ENCODE measurements at regions not wholly inside any gene's neighbourhood (a gene's known extent, or its start where the extent isn't known, plus 50 kb on each side); places are given as distances from the start of the nearest gene placed in this dataset.

DNA sequence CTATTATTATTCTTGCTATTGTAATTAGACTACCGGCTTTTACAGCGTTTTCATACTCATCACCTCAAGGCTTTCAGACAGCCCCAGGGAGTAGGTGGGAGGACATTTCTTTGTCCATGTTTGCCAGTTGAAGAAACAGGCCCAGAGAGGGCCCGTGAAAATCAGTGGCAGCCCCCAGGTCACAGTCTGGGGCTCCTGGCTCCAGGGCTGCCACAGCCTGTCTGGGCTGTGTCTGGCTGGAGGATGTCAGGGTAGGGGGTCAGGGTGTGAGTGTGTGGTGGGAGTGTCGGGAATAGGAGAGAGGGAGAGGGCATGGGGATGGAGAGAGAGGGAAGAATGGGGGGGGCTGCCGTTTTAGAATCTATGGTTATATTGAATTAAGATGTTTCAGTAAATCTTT is 118.2 kb upstream of the TLE3 start:
- no peak overlapping the region for H3K18ac ChIP-seq (ENCODE audit: extremely low read depth, low read length)
- no peak overlapping the region for H3K4ac ChIP-seq (replicated peaks; ENCODE audit: insufficient read length, low read depth, low read length)
- no peaks in the 10 kb centered on the region for H3K9me3 ChIP-seq (ENCODE audit: insufficient read depth in 2 of 2, low read depth in 1 of 2, low read length in 1 of 2)
- H3K9ac ChIP-seq (replicated peaks in 1 of 4; ENCODE audit: extremely low read depth in 1 of 4, low read depth in 3 of 4, low read length in 3 of 4), result no peak overlapping the region
- no peak overlapping the region for H2AK5ac ChIP-seq (ENCODE audit: low read depth, low read length)
- WGBS, 2 experiments (ENCODE audit: extremely low coverage in 1 of 2, insufficient coverage in 1 of 2, insufficient read length in 1 of 2, insufficient replicate concordance in 2 of 2, low coverage in 1 of 2, low lambda C conversion rate in 2 of 2, missing lambda C conversion rate in 1 of 2), result 87% methylated on average over 5 of the region's 5 CpGs; no CpG with 5 or more reads in 1 of the 2 experiments
- CTCF ChIA-PET (ENCODE audit: partially characterized antibody), result interaction anchor here (1.6 kb wide), 1 partner anchor 12 kb away, joined by 3 read pairs; no protein-coding TSS in a partner anchor
- H3K27me3 ChIP-seq (replicated peaks in 1 of 4; ENCODE audit: control insufficient read depth in 3 of 4, extremely low read depth in 1 of 4, insufficient read depth in 3 of 4, low read length in 3 of 4), result no peaks in the 10 kb centered on the region
- H2AFZ ChIP-seq (ENCODE audit: low read length), result no peak overlapping the region
- no peak overlapping the region for H2BK20ac ChIP-seq (ENCODE audit: low read length)
- H3K4me1 ChIP-seq (replicated peaks in 1 of 4; ENCODE audit: control insufficient read depth in 3 of 4, insufficient read depth in 4 of 4, low read length in 3 of 4), result peaks cover 0 to 7% (median 1%) of the 10 kb centered on the region in 4 experiments; a peak in 4 of 7 replicates
- no peak overlapping the region for H3K27ac ChIP-seq (ENCODE audit: low read depth, low read length)
- H2BK5ac ChIP-seq (ENCODE audit: low read depth, low read length), result no peak overlapping the region
- no peak overlapping the region for H2BK120ac ChIP-seq (replicated peaks; ENCODE audit: low read depth, low read length)
- H4K8ac ChIP-seq (ENCODE audit: extremely low read depth, insufficient read depth, low read length), result no peak overlapping the region
- H4K91ac ChIP-seq (replicated peaks; ENCODE audit: insufficient read length, low read length), result no peak overlapping the region
- no peaks in the 10 kb centered on the region for H3K23me2 ChIP-seq (ENCODE audit: low read depth, low read length)
- no peak overlapping the region for H4K5ac ChIP-seq (ENCODE audit: insufficient read length, low read depth, low read length)
- no peak for DNase-seq (ENCODE audit: low read depth in 1 of 2, low spot score in 2 of 2)
- H3K36me3 ChIP-seq (ENCODE audit: control insufficient read depth in 2 of 4, insufficient read depth in 4 of 4, low read length in 3 of 4), result no peaks in the 10 kb centered on the region
- H2BK15ac ChIP-seq (ENCODE audit: low read length), result no peak overlapping the region
- no peak overlapping the region for H3K23ac ChIP-seq (ENCODE audit: insufficient read length)
- POLR2A ChIA-PET (ENCODE audit: partially characterized antibody), result no interaction called here
- H4K20me1 ChIP-seq (replicated peaks in 1 of 2; ENCODE audit: control insufficient read depth in 1 of 2, insufficient read depth in 2 of 2, low read length in 2 of 2), result no peaks in the 10 kb centered on the region
- H3K4me2 ChIP-seq (ENCODE audit: insufficient read depth in 1 of 2, low read depth in 2 of 2, low read length in 2 of 2), result no peak overlapping the region
- FAIRE-seq, result no peak
- no peak overlapping the region for H3K56ac ChIP-seq (replicated peaks; ENCODE audit: insufficient read length, low read depth, low read length)
- H3K79me1 ChIP-seq (ENCODE audit: low read depth, low read length), result no peaks in the 10 kb centered on the region
- H3K14ac ChIP-seq (ENCODE audit: insufficient read length), result no peak overlapping the region
- H2BK12ac ChIP-seq (ENCODE audit: low read depth, low read length), result no peak overlapping the region
- H3K79me2 ChIP-seq (ENCODE audit: control insufficient read depth in 1 of 2, insufficient read depth in 2 of 2, low read length in 2 of 2), result no peaks in the 10 kb centered on the region
- H3K4me3 ChIP-seq (ENCODE audit: extremely low read depth in 1 of 4, insufficient read depth in 2 of 4, low read depth in 3 of 4, low read length in 4 of 4), result no peak overlapping the region
- no peak for TF ChIP-seq EP300 (IDR thresholded peaks at IDR 0.05; ENCODE audit: borderline replicate concordance in 1 of 2, low read depth in 2 of 2, low read length in 2 of 2)
- TF ChIP-seq MAFK (IDR thresholded peaks at IDR 0.05; ENCODE audit: low read depth, low read length), result no peak
- no peak for TF ChIP-seq HDAC6 (IDR thresholded peaks at IDR 0.05; ENCODE audit: low read depth, low read length)
- TF ChIP-seq NANOG (IDR thresholded peaks at IDR 0.05; ENCODE audit: insufficient read depth, low read depth, low read length, poor library complexity, severe bottlenecking), result no peak
- TF ChIP-seq SP2 (IDR thresholded peaks at IDR 0.05; ENCODE audit: low read length), result no peak
- no peak for TF ChIP-seq SIN3A (conservative IDR thresholded peaks at IDR 0.05 in 1 of 2, IDR thresholded peaks at IDR 0.05 in 1 of 2; ENCODE audit: low read depth in 1 of 2, low read length in 2 of 2)
- no peak for TF ChIP-seq SRF (IDR thresholded peaks at IDR 0.05; ENCODE audit: low read depth, low read length)
- TF ChIP-seq CBX5 (IDR thresholded peaks at IDR 0.05; ENCODE audit: low read depth, low read length), result no peak
- TF ChIP-seq JUND (IDR thresholded peaks at IDR 0.05; ENCODE audit: low read length), result no peak
- TF ChIP-seq MAX (IDR thresholded peaks at IDR 0.05), result no peak
- TF ChIP-seq SP4 (IDR thresholded peaks at IDR 0.05; ENCODE audit: low read length), result no peak
- no peak for TF ChIP-seq PHF8 (conservative IDR thresholded peaks at IDR 0.05; ENCODE audit: low read depth, low read length)
- no peak for TF ChIP-seq TBP (IDR thresholded peaks at IDR 0.05; ENCODE audit: low read depth, low read length)
- no peak for TF ChIP-seq FOSL1 (IDR thresholded peaks at IDR 0.05; ENCODE audit: insufficient read depth, low read depth, low read length)
- no peak for TF ChIP-seq KDM4A (IDR thresholded peaks at IDR 0.05; ENCODE audit: low read depth, low read length, severe bottlenecking)

Measured in H1 (cell line).